ENCODE measurements at regions not wholly inside any gene's neighbourhood (a gene's known extent, or its start where the extent isn't known, plus 50 kb on each side); places are given as distances from the start of the nearest gene placed in this dataset.

DNA sequence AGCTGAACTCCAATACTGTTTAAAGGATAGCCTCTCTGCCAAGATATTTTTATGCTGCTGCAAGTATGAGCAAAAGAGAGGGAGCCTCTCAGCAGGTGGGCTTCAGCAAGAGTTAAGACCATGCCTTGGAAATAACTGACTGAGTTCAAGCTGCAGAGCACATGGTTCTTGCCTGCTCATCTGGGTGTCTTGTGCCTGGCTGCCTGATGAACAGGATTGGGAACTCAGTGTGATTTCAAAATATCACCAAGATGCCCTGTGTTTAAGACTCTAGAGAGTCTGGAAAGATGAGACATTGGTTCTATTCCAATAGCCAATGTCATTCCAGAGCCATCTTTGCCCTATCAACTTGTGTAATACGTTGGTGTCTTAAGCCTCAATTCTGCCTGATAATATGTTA is 147.5 kb upstream of the VEPH1 start:
- Histone ChIP-seq H3K79me2 (ENCODE audit: control insufficient read depth, insufficient read depth, low read length) (no peaks in the 10 kb centered on the region), H2AFZ (ENCODE audit: low read depth, low read length) (no peak overlapping the region), H3K27ac (ENCODE audit: extremely low read depth, low read depth, low read length) (no peak overlapping the region), H3K4me1 (replicated peaks in 1 of 2; ENCODE audit: control insufficient read depth in 2 of 2, insufficient read depth in 2 of 2, low read length in 2 of 2) (no peaks in the 10 kb centered on the region), H3K9ac (ENCODE audit: insufficient read depth in 1 of 2, low read depth in 2 of 2, low read length in 2 of 2) (no peak overlapping the region), H3K9me1 (ENCODE audit: control insufficient read depth, insufficient read depth, low read length) (no peaks in the 10 kb centered on the region), H4K20me1 (replicated peaks; ENCODE audit: control insufficient read depth, insufficient read depth, low read length) (no peaks in the 10 kb centered on the region), H3K4me2 (ENCODE audit: insufficient read depth, low read length) (no peak overlapping the region), H3K36me3 (ENCODE audit: control insufficient read depth, insufficient read depth, low read length) (no peaks in the 10 kb centered on the region), H3K9me3 (replicated peaks; ENCODE audit: control insufficient read depth, insufficient read depth, low read depth, low read length) (no peaks in the 10 kb centered on the region), H3K4me3 (no peak overlapping the region), H3K27me3 (ENCODE audit: control insufficient read depth in 2 of 2, insufficient read depth in 2 of 2, low read length in 2 of 2) (no peaks in the 10 kb centered on the region)
- intact Hi-C loops (cut with micrococcal nuclease) (no loop called here), in situ Hi-C loops (cut with MboI) (no loop called here)
- ChIA-PET CTCF (ENCODE audit: low intra/inter-chr PET ratio) (no interaction called here), POLR2A (no interaction called here)
- ATAC-seq (no peak), FAIRE-seq (no peak), DNase-seq (ENCODE audit: extremely low read depth in 1 of 4, low spot score in 3 of 4) (no peak)
- 0% methylated on average over 1 of the region's 1 CpG for WGBS (ENCODE audit: insufficient coverage, low coverage, missing lambda C conversion rate)
- TF ChIP-seq NR4A1 (CRISPR knock-in tag; IDR thresholded peaks at IDR 0.05) (no peak), NR4A1 (tag; IDR thresholded peaks at IDR 0.05) (no peak), HOXB6 (CRISPR knock-in tag; IDR thresholded peaks at IDR 0.05; ENCODE audit: borderline replicate concordance) (no peak), SMARCE1 (IDR thresholded peaks at IDR 0.05) (no peak), HCFC1 (IDR thresholded peaks at IDR 0.05; ENCODE audit: low read depth, low read length) (no peak), ZNF589 (CRISPR knock-in tag; IDR thresholded peaks at IDR 0.05; ENCODE audit: low read depth) (no peak), ZNF436 (CRISPR knock-in tag; IDR thresholded peaks at IDR 0.05) (no peak)
- BruUV-seq (replicated peaks), result no TSS peak

DNA sequence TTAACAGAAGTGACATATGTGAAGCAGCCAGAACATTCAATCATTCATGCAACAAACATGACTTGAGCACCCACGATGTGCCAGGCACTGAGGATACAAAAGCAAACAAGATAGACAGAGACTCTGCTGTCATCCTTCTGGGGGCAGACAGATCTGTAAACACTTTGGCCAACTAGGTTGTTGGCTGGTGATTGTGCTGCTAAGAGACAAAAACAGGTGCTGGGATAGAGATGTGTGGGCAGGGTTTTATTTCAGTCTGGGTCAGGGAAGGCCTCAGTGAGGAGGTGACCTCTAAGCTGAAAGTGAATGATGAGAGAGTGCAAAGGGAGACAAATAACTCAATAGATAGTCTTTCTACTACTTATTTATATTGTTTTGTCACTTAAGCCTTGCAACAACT is 147.0 kb upstream of the VEPH1 start:
- CTCF ChIA-PET (ENCODE audit: low intra/inter-chr PET ratio), result no interaction called here
- no peak for FAIRE-seq
- no peak for TF ChIP-seq WHSC1 (IDR thresholded peaks at IDR 0.05; ENCODE audit: low read length)
- TF ChIP-seq, protein P1, sequence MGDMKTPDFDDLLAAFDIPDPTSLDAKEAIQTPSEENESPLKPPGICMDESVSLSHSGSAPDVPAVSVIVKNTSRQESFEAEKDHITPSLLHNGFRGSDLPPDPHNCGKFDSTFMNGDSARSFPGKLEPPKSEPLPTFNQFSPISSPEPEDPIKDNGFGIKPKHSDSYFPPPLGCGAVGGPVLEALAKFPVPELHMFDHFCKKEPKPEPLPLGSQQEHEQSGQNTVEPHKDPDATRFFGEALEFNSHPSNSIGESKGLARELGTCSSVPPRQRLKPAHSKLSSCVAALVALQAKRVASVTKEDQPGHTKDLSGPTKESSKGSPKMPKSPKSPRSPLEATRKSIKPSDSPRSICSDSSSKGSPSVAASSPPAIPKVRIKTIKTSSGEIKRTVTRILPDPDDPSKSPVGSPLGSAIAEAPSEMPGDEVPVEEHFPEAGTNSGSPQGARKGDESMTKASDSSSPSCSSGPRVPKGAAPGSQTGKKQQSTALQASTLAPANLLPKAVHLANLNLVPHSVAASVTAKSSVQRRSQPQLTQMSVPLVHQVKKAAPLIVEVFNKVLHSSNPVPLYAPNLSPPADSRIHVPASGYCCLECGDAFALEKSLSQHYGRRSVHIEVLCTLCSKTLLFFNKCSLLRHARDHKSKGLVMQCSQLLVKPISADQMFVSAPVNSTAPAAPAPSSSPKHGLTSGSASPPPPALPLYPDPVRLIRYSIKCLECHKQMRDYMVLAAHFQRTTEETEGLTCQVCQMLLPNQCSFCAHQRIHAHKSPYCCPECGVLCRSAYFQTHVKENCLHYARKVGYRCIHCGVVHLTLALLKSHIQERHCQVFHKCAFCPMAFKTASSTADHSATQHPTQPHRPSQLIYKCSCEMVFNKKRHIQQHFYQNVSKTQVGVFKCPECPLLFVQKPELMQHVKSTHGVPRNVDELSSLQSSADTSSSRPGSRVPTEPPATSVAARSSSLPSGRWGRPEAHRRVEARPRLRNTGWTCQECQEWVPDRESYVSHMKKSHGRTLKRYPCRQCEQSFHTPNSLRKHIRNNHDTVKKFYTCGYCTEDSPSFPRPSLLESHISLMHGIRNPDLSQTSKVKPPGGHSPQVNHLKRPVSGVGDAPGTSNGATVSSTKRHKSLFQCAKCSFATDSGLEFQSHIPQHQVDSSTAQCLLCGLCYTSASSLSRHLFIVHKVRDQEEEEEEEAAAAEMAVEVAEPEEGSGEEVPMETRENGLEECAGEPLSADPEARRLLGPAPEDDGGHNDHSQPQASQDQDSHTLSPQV (IDR thresholded peaks at IDR 0.05), result no peak
- TF ChIP-seq, protein P2, sequence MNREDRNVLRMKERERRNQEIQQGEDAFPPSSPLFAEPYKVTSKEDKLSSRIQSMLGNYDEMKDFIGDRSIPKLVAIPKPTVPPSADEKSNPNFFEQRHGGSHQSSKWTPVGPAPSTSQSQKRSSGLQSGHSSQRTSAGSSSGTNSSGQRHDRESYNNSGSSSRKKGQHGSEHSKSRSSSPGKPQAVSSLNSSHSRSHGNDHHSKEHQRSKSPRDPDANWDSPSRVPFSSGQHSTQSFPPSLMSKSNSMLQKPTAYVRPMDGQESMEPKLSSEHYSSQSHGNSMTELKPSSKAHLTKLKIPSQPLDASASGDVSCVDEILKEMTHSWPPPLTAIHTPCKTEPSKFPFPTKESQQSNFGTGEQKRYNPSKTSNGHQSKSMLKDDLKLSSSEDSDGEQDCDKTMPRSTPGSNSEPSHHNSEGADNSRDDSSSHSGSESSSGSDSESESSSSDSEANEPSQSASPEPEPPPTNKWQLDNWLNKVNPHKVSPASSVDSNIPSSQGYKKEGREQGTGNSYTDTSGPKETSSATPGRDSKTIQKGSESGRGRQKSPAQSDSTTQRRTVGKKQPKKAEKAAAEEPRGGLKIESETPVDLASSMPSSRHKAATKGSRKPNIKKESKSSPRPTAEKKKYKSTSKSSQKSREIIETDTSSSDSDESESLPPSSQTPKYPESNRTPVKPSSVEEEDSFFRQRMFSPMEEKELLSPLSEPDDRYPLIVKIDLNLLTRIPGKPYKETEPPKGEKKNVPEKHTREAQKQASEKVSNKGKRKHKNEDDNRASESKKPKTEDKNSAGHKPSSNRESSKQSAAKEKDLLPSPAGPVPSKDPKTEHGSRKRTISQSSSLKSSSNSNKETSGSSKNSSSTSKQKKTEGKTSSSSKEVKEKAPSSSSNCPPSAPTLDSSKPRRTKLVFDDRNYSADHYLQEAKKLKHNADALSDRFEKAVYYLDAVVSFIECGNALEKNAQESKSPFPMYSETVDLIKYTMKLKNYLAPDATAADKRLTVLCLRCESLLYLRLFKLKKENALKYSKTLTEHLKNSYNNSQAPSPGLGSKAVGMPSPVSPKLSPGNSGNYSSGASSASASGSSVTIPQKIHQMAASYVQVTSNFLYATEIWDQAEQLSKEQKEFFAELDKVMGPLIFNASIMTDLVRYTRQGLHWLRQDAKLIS (CRISPR knock-in tag; IDR thresholded peaks at IDR 0.05), result no peak
- TF ChIP-seq ZNF778 (CRISPR knock-in tag; IDR thresholded peaks at IDR 0.05), result no peak

More for the DNA sequence above, 147.0 kb upstream of the VEPH1 start:
- ATAC-seq, result no peak
- H3K4me3 ChIP-seq, result no peak overlapping the region
- WGBS (ENCODE audit: insufficient coverage, low coverage, missing lambda C conversion rate), result 0% methylated on average over 1 of the region's 1 CpG
- no peak overlapping the region for H2AFZ ChIP-seq (ENCODE audit: low read depth, low read length)
- H3K27ac ChIP-seq (ENCODE audit: extremely low read depth, low read depth, low read length), result no peak overlapping the region
- no peaks in the 10 kb centered on the region for H3K36me3 ChIP-seq (ENCODE audit: control insufficient read depth, insufficient read depth, low read length)
- intact Hi-C loops (cut with micrococcal nuclease), result no loop called here
- H3K79me2 ChIP-seq (ENCODE audit: control insufficient read depth, insufficient read depth, low read length), result no peaks in the 10 kb centered on the region
- no TSS peak for BruUV-seq (replicated peaks)
- H4K20me1 ChIP-seq (replicated peaks; ENCODE audit: control insufficient read depth, insufficient read depth, low read length), result no peaks in the 10 kb centered on the region
- H3K27me3 ChIP-seq (ENCODE audit: control insufficient read depth in 2 of 2, insufficient read depth in 2 of 2, low read length in 2 of 2), result no peaks in the 10 kb centered on the region
- in situ Hi-C loops (cut with MboI), result no loop called here
- POLR2A ChIA-PET, result no interaction called here
- H3K9me3 ChIP-seq (replicated peaks; ENCODE audit: control insufficient read depth, insufficient read depth, low read depth, low read length), result no peaks in the 10 kb centered on the region
- no peak overlapping the region for H3K9ac ChIP-seq (ENCODE audit: insufficient read depth in 1 of 2, low read depth in 2 of 2, low read length in 2 of 2)
- H3K9me1 ChIP-seq (ENCODE audit: control insufficient read depth, insufficient read depth, low read length), result no peaks in the 10 kb centered on the region
- no peak overlapping the region for H3K4me2 ChIP-seq (ENCODE audit: insufficient read depth, low read length)
- no peak for DNase-seq (ENCODE audit: extremely low read depth in 1 of 4, low spot score in 3 of 4)
- no peaks in the 10 kb centered on the region for H3K4me1 ChIP-seq (replicated peaks in 1 of 2; ENCODE audit: control insufficient read depth in 2 of 2, insufficient read depth in 2 of 2, low read length in 2 of 2)
